GM19397 (cell line): ENCODE measurements at regions not wholly inside any gene's neighbourhood (a gene's known extent, or its start where the extent isn't known, plus 50 kb on each side); places are given as distances from the start of the nearest gene placed in this dataset.
"Not testable (repeated sequence)": the region's sequence is repeated elsewhere in the genome, so short reads cannot be mapped to it uniquely, and the experiment has no call there.

Source experiments
- ATAC-seq: cut with Tn5 transposase; IDR thresholded peaks from one replicate; pipeline ENCODE4 v1.9.1; 2021; ENCODE audit warnings: mild to moderate bottlenecking, moderate library complexity; ENCODE audit not compliant: unreplicated experiment

- ATAC-seq, result not testable (repeated sequence)
These were observed 447.4 kb downstream of the FGF13 start for GRCh38 chrX:138264095-138264494.

- ATAC-seq, result no peak
These were observed 440.6 kb downstream of the FGF13 start for GRCh38 chrX:138270931-138271330.

- not testable (repeated sequence) for ATAC-seq
These were observed 428.8 kb downstream of the FGF13 start for GRCh38 chrX:138282598-138283150.

GRCh38 chrX:138287205-138287877, 424.2 kb downstream of the FGF13 start:
- ATAC-seq, result no peak

- no peak for ATAC-seq
These were observed 416.6 kb downstream of the FGF13 start for GRCh38 chrX:138294951-138295350.

- ATAC-seq, result no peak
These were observed 413.2 kb downstream of the FGF13 start for GRCh38 chrX:138298268-138298667.

- no peak for ATAC-seq
These were observed 365.7 kb downstream of the FGF13 start for GRCh38 chrX:138345801-138346200.

GRCh38 chrX:138349351-138349750, 362.2 kb downstream of the FGF13 start:
- ATAC-seq, result no peak

GRCh38 chrX:138378876-138379275, 332.6 kb downstream of the FGF13 start:
- ATAC-seq, result no peak

- ATAC-seq, result no peak
These were observed 303.4 kb downstream of the FGF13 start for GRCh38 chrX:138408101-138408500.

- no peak for ATAC-seq
These were observed 300.5 kb downstream of the FGF13 start for GRCh38 chrX:138411048-138411447.
